H9 (cell line): ENCODE measurements at regions not wholly inside any gene's neighbourhood (a gene's known extent, or its start where the extent isn't known, plus 50 kb on each side); places are given as distances from the start of the nearest gene placed in this dataset.

Source experiments
- DNase-seq: peaks from one replicate; pipeline ENCODE4 v3.0.0-alpha.2; 2017
- H2AFZ ChIP-seq: one replicate; pipeline ENCODE4 v1.6.1; 2013; ENCODE audit warnings: mild to moderate bottlenecking, low read length, control low read depth, moderate library complexity
- H2AK5ac ChIP-seq: 2 replicates; pipeline ENCODE4 v1.6.1; 2013; ENCODE audit warnings: low read length, control low read depth, mixed read lengths; ENCODE audit not compliant: insufficient read length
- H2BK120ac ChIP-seq: one replicate; pipeline ENCODE4 v1.6.1; 2013; ENCODE audit warnings: low read depth, mild to moderate bottlenecking, low read length, control low read depth, inconsistent platforms; ENCODE audit not compliant: poor library complexity, severe bottlenecking
- H2BK12ac ChIP-seq: 2 replicates; pipeline ENCODE4 v1.6.1; 2013; ENCODE audit warnings: low read length, control low read depth, mixed read lengths, low read depth; ENCODE audit not compliant: insufficient read length
- H2BK15ac ChIP-seq: 2 replicates; pipeline ENCODE4 v1.6.1; 2013; ENCODE audit warnings: low read depth, low read length, control low read depth
- H2BK20ac ChIP-seq: one replicate; pipeline ENCODE4 v1.6.1; 2013; ENCODE audit warnings: low read depth, mild to moderate bottlenecking, low read length, control low read depth, inconsistent platforms; ENCODE audit not compliant: poor library complexity, severe bottlenecking
- H2BK5ac ChIP-seq: 2 replicates; pipeline ENCODE4 v1.6.1; 2013; ENCODE audit warnings: low read length, control low read depth, mixed read lengths; ENCODE audit not compliant: insufficient read length
- H3K14ac ChIP-seq: 2 replicates; pipeline ENCODE4 v1.6.1; 2013; ENCODE audit warnings: low read length, control low read depth; ENCODE audit not compliant: insufficient read depth
- H3K18ac ChIP-seq: 2 replicates; pipeline ENCODE4 v1.6.1; 2013; ENCODE audit warnings: low read depth, mild to moderate bottlenecking, mixed read lengths, low read length, control low read depth; ENCODE audit not compliant: insufficient read length
- H3K23ac ChIP-seq: 2 replicates; pipeline ENCODE4 v1.6.1; 2013; ENCODE audit warnings: low read length, control low read depth, mixed read lengths, low read depth; ENCODE audit not compliant: insufficient read length
- H3K23me2 ChIP-seq: 2 replicates; pipeline ENCODE4 v1.6.1; 2013; ENCODE audit warnings: low read depth, mild to moderate bottlenecking, mixed read lengths, low read length, control low read depth; ENCODE audit not compliant: insufficient read length, poor library complexity, severe bottlenecking
- H3K27ac ChIP-seq: 2 replicates; pipeline ENCODE4 v1.5.1; 2013; ENCODE audit warnings: low read length, control low read depth, mixed read lengths, low read depth; ENCODE audit not compliant: insufficient read length
- H3K27me3 ChIP-seq: 2 replicates; pipeline ENCODE4 v1.6.1; 2013; ENCODE audit warnings: low read length, control low read depth, inconsistent platforms; ENCODE audit not compliant: insufficient read depth
- H3K4ac ChIP-seq: 2 replicates; pipeline ENCODE4 v1.6.1; 2013; ENCODE audit warnings: low read depth, mild to moderate bottlenecking, control low read depth, inconsistent platforms, low read length, moderate library complexity
- H3K4me1 ChIP-seq: 2 replicates; pipeline ENCODE4 v1.6.1; 2013; ENCODE audit warnings: low read length, control low read depth, inconsistent platforms; ENCODE audit not compliant: insufficient read depth
- H3K4me2 ChIP-seq: 2 replicates; pipeline ENCODE4 v1.6.1; 2013; ENCODE audit warnings: low read length, control low read depth, mixed read lengths; ENCODE audit not compliant: insufficient read length, insufficient read depth
- H3K56ac ChIP-seq: 2 replicates; pipeline ENCODE4 v1.6.1; 2013; ENCODE audit warnings: low read depth, mild to moderate bottlenecking, mixed read lengths, low read length, control low read depth; ENCODE audit not compliant: insufficient read length
- H3K79me1 ChIP-seq: 2 replicates; pipeline ENCODE4 v1.6.1; 2013; ENCODE audit warnings: low read depth, mild to moderate bottlenecking, moderate library complexity, low read length, control low read depth, inconsistent platforms; ENCODE audit not compliant: insufficient read depth, poor library complexity, severe bottlenecking
- H3K79me2 ChIP-seq: 2 replicates; pipeline ENCODE4 v1.6.1; 2013; ENCODE audit warnings: low read length, control low read depth, inconsistent platforms; ENCODE audit not compliant: insufficient read depth
- H3K9ac ChIP-seq: 2 replicates; pipeline ENCODE4 v1.6.1; 2013; ENCODE audit warnings: low read length, control low read depth, mixed read lengths; ENCODE audit not compliant: insufficient read length; ENCODE audit errors: extremely low read depth
- H3K9me3 ChIP-seq: one replicate; pipeline ENCODE4 v1.6.1; 2013; ENCODE audit warnings: low read depth, low read length, inconsistent platforms; ENCODE audit not compliant: control insufficient read depth
- H3T11ph ChIP-seq: one replicate; pipeline ENCODE4 v1.6.1; 2013; ENCODE audit warnings: mild to moderate bottlenecking, low read length, control low read depth, inconsistent platforms
- H4K20me1 ChIP-seq: one replicate; pipeline ENCODE4 v1.6.1; 2013; ENCODE audit not compliant: control insufficient read depth, insufficient read length, insufficient read depth
- H4K5ac ChIP-seq: 2 replicates; pipeline ENCODE4 v1.6.1; 2013; ENCODE audit warnings: low read depth, mild to moderate bottlenecking, mixed read lengths, low read length, control low read depth; ENCODE audit not compliant: insufficient read length
- H4K8ac ChIP-seq: replicated peaks from 2 replicates; pipeline ENCODE4 v1.6.1; 2013; ENCODE audit warnings: low read length, control low read depth, mixed read lengths, low read depth; ENCODE audit not compliant: insufficient read length
- H4K91ac ChIP-seq: 2 replicates; pipeline ENCODE4 v1.6.1; 2013; ENCODE audit warnings: low read depth, mild to moderate bottlenecking, moderate library complexity, mixed read lengths, low read length, control low read depth; ENCODE audit not compliant: insufficient read length
- H3K27ac Mint-ChIP-seq, 3 experiments: 2 replicates in 2 of 3; 3 replicates in 1 of 3; pipeline ENCODE4 v1.8.0; 2020 to 2021; ENCODE audit warnings: mixed read lengths in 3 of 3, mild to moderate bottlenecking in 1 of 3, moderate library complexity in 1 of 3
- H3K27me3 Mint-ChIP-seq: 2 replicates; pipeline ENCODE4 v1.8.0; 2021; ENCODE audit warnings: low read depth, mild to moderate bottlenecking, moderate library complexity, mixed read lengths
- H3K36me3 Mint-ChIP-seq, 3 experiments: 2 replicates in 2 of 3; 3 replicates in 1 of 3; pipeline ENCODE4 v1.8.0; 2020 to 2021; ENCODE audit warnings: low read depth in 3 of 3, mixed read lengths in 3 of 3; ENCODE audit not compliant: insufficient read depth in 1 of 3
- H3K4me1 Mint-ChIP-seq, 2 experiments: 2 replicates each; pipeline ENCODE4 v1.8.0; 2020; ENCODE audit warnings: mixed read lengths in 2 of 2
- H3K4me3 Mint-ChIP-seq, 2 experiments: 2 replicates in 1 of 2; 3 replicates in 1 of 2; pipeline ENCODE4 v1.8.0; 2020 to 2021; ENCODE audit warnings: mild to moderate bottlenecking in 2 of 2, mixed read lengths in 2 of 2, moderate library complexity in 1 of 2
- H3K9me3 Mint-ChIP-seq, 2 experiments: 2 replicates in 1 of 2; 3 replicates in 1 of 2; pipeline ENCODE4 v1.8.0; 2020; ENCODE audit warnings: mild to moderate bottlenecking in 2 of 2, mixed read lengths in 2 of 2, moderate library complexity in 1 of 2
- WGBS: extraction: QIAGEN DNeasy Blood & Tissue Kit; methylation state at CpG from one replicate; pipeline ENCODE4 v1.1.7; 2013; ENCODE audit warnings: missing lambda C conversion rate, low lambda C conversion rate, mixed read lengths; ENCODE audit not compliant: insufficient read length; ENCODE audit errors: extremely low coverage; 5-methylcytosine and 5-hydroxymethylcytosine counted together
- TF ChIP-seq, protein P1 (sequence below): fragments of 200-600 bp; sonication (generic); conservative IDR thresholded peaks from 3 replicates; pipeline ENCODE4 v1.8.0; 2021; ENCODE audit warnings: antibody characterized with exemption, mild to moderate bottlenecking

GRCh38 chr1:82392513-82392912 is 591.8 kb downstream of the ADGRL2 start:
- Histone ChIP-seq H3K4me1 (no peaks in the 10 kb centered on the region; the same call in 1 of the 2 replicates), H3K4ac (no peak overlapping the region), H2BK15ac (no peak overlapping the region), H3K79me2 (no peaks in the 10 kb centered on the region), H3K56ac (no peak overlapping the region), H2BK5ac (no peak overlapping the region), H3T11ph (no peak overlapping the region), H3K9me3 (no peaks in the 10 kb centered on the region), H3K14ac (no peak overlapping the region), H4K20me1 (no peaks in the 10 kb centered on the region), H2BK12ac (no peak overlapping the region), H2AK5ac (no peak overlapping the region), H3K27ac (no peak overlapping the region), H2BK20ac (no peak overlapping the region), H2AFZ (no peak overlapping the region), H2BK120ac (no peak overlapping the region), H4K8ac (no peak overlapping the region), H3K27me3 (no peaks in the 10 kb centered on the region), H3K79me1 (no peaks in the 10 kb centered on the region), H4K91ac (no peak overlapping the region), H3K18ac (no peak overlapping the region), H3K23me2 (no peaks in the 10 kb centered on the region), H3K4me2 (no peak overlapping the region), H4K5ac (no peak overlapping the region), H3K23ac (no peak overlapping the region), H3K9ac (no peak overlapping the region)
- Mint-ChIP-seq H3K27ac (no peak overlapping the region), H3K4me3 (no peak overlapping the region), H3K4me1 (peaks cover 0 to 8% of the 10 kb centered on the region in 2 experiments; a peak in 3 of 4 replicates), H3K36me3 (no peaks in the 10 kb centered on the region), H3K9me3 (no peaks in the 10 kb centered on the region; a peak in 1 of 5 replicates), H3K27me3 (no peaks in the 10 kb centered on the region)
- no CpG with 5 or more reads among the region's 2 CpGs for WGBS
- TF ChIP-seq, protein P1, sequence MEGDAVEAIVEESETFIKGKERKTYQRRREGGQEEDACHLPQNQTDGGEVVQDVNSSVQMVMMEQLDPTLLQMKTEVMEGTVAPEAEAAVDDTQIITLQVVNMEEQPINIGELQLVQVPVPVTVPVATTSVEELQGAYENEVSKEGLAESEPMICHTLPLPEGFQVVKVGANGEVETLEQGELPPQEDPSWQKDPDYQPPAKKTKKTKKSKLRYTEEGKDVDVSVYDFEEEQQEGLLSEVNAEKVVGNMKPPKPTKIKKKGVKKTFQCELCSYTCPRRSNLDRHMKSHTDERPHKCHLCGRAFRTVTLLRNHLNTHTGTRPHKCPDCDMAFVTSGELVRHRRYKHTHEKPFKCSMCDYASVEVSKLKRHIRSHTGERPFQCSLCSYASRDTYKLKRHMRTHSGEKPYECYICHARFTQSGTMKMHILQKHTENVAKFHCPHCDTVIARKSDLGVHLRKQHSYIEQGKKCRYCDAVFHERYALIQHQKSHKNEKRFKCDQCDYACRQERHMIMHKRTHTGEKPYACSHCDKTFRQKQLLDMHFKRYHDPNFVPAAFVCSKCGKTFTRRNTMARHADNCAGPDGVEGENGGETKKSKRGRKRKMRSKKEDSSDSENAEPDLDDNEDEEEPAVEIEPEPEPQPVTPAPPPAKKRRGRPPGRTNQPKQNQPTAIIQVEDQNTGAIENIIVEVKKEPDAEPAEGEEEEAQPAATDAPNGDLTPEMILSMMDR: no peak
- DNase-seq: no peak
